Endodermal cell (in vitro differentiated cells): ENCODE measurements at regions not wholly inside any gene's neighbourhood (a gene's known extent, or its start where the extent isn't known, plus 50 kb on each side); places are given as distances from the start of the nearest gene placed in this dataset.

ENCODE experiments used
- DNase-seq: peaks from one replicate; pipeline ENCODE4 v3.0.0-alpha.2; 2017
- H3K27ac ChIP-seq: 2 replicates; pipeline ENCODE4 v1.5.1; 2013; ENCODE audit warnings: mild to moderate bottlenecking, low read depth, low read length, moderate library complexity
- H3K27me3 ChIP-seq: 2 replicates; pipeline ENCODE4 v1.6.1; 2013; ENCODE audit warnings: mild to moderate bottlenecking, low read length, moderate library complexity; ENCODE audit not compliant: insufficient read depth, control insufficient read depth, poor library complexity, severe bottlenecking
- H3K36me3 ChIP-seq: 2 replicates; pipeline ENCODE4 v1.7.0; 2013; ENCODE audit warnings: mild to moderate bottlenecking, low read length, moderate library complexity; ENCODE audit not compliant: control insufficient read depth, insufficient read depth
- H3K4me1 ChIP-seq: one replicate; pipeline ENCODE4 v1.7.0; 2013; ENCODE audit warnings: low read length; ENCODE audit not compliant: control insufficient read depth, insufficient read depth
- H3K4me3 ChIP-seq: 2 replicates; pipeline ENCODE4 v1.5.1; 2013; ENCODE audit warnings: mild to moderate bottlenecking, low read length, moderate library complexity
- H3K9ac ChIP-seq: 2 replicates; pipeline ENCODE4 v1.6.1; 2013; ENCODE audit warnings: mild to moderate bottlenecking, low read length, moderate library complexity; ENCODE audit not compliant: poor library complexity, severe bottlenecking; ENCODE audit errors: extremely low read depth
- H3K9me3 ChIP-seq: 2 replicates; pipeline ENCODE4 v1.6.1; 2013; ENCODE audit warnings: mild to moderate bottlenecking, low read length, moderate library complexity; ENCODE audit not compliant: control insufficient read depth
- H3K27ac Mint-ChIP-seq: 2 replicates; pipeline ENCODE4 v1.8.0; 2020; ENCODE audit warnings: mixed read lengths
- H3K27me3 Mint-ChIP-seq: 2 replicates; pipeline ENCODE4 v1.8.0; 2021; ENCODE audit warnings: mild to moderate bottlenecking, mixed read lengths; ENCODE audit not compliant: insufficient read depth
- H3K36me3 Mint-ChIP-seq: 2 replicates; pipeline ENCODE4 v1.8.0; 2020; ENCODE audit warnings: low read depth, mixed read lengths
- H3K4me1 Mint-ChIP-seq: 2 replicates; pipeline ENCODE4 v1.8.0; 2020; ENCODE audit warnings: mixed read lengths
- H3K4me3 Mint-ChIP-seq: 2 replicates; pipeline ENCODE4 v1.8.0; 2020; ENCODE audit warnings: mild to moderate bottlenecking, moderate library complexity, mixed read lengths
- H3K9me3 Mint-ChIP-seq: 2 replicates; pipeline ENCODE4 v1.8.0; 2020; ENCODE audit warnings: mild to moderate bottlenecking, mixed read lengths
- CTCF ChIP-seq: fragments of 200-600 bp; sonication (generic); conservative IDR thresholded peaks from 2 replicates; pipeline ENCODE4 v1.5.0; 2021; ENCODE audit warnings: antibody characterized with exemption, mild to moderate bottlenecking
- WGBS, 2 experiments: methylation state at CpG; one replicate each; pipeline versions ENCODE4 v1.1.5 to v1.1.7; 2013; ENCODE audit warnings: missing lambda C conversion rate in 2 of 2, mixed read lengths in 1 of 2; ENCODE audit not compliant: insufficient coverage in 1 of 2, insufficient read length in 1 of 2; 5-methylcytosine and 5-hydroxymethylcytosine counted together

- H3K27me3 ChIP-seq, result peaks cover 11% of the 10 kb centered on the region
- no peak overlapping the region for H3K4me3 ChIP-seq
- no peak for DNase-seq
- Mint-ChIP-seq H3K4me1 (peaks cover 1% of the 10 kb centered on the region), H3K27ac (no peak overlapping the region), H3K4me3 (no peak overlapping the region), H3K27me3 (peaks cover 48% of the 10 kb centered on the region), H3K36me3 (no peaks in the 10 kb centered on the region), H3K9me3 (peaks cover 4% of the 10 kb centered on the region)
- no peak overlapping the region for H3K27ac ChIP-seq
- H3K9me3 ChIP-seq, result no peaks in the 10 kb centered on the region
- no peaks in the 10 kb centered on the region for H3K36me3 ChIP-seq
- H3K9ac ChIP-seq, result no peak overlapping the region
- H3K4me1 ChIP-seq, result no peaks in the 10 kb centered on the region
- TF ChIP-seq CTCF, result no peak
Observed at GRCh38 chr4:18082236-18082635, 60.7 kb upstream of the LCORL start.

DNA sequence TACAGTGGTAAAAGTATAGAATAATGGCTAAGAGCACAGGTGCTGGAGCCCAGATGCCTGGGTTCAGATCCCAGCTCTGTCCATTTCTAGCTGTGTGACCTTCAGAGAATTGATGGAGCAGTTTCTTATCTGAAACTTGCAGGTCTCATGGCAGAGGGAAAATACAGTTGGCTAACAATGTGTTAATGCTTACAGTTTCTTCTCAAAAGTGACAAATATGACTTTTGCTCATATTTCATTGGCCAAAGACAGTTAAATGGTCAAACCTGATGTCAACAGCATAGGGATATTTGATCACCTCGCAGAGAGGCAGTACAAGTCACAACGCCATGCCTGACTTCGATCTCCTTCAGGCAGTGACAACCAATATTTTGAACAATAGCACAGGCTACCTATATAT lies 60.2 kb upstream of the LCORL start:
- Mint-ChIP-seq H3K36me3 (no peaks in the 10 kb centered on the region), H3K4me3 (no peak overlapping the region), H3K27me3 (peaks cover 52% of the 10 kb centered on the region), H3K4me1 (peaks cover 1% of the 10 kb centered on the region), H3K9me3 (no peaks in the 10 kb centered on the region), H3K27ac (no peak overlapping the region)
- no peaks in the 10 kb centered on the region for H3K4me1 ChIP-seq
- no peak overlapping the region for H3K9ac ChIP-seq
- no peak overlapping the region for H3K4me3 ChIP-seq
- peaks cover 11% of the 10 kb centered on the region for H3K27me3 ChIP-seq
- no peaks in the 10 kb centered on the region for H3K36me3 ChIP-seq
- 99 to 100% methylated on average over 3 of the region's 3 CpGs for WGBS, 2 experiments
- no peak for DNase-seq
- no peaks in the 10 kb centered on the region for H3K9me3 ChIP-seq
- H3K27ac ChIP-seq, result no peak overlapping the region
- TF ChIP-seq CTCF, result no peak

DNA sequence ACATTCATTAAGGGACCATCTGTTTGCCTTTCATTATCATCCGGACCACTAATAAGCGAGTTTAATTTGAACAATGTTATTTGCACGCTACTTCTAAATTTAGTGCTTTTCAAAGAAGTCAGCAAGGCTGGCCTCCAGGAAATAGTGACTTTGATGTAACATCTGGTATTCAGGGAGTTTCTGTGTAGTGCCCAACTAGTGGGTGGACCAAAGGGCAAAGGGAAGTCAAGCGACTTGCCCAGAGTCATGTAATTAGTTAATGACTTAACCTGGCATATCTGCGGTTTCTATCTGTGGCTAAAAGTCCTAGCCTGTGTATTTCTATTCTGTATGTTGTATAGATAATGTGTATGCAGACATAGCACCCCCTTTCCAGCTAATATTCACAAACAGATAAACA lies 56.3 kb upstream of the LCORL start:
- H3K36me3 ChIP-seq, result no peaks in the 10 kb centered on the region
- Mint-ChIP-seq H3K4me1 (no peaks in the 10 kb centered on the region), H3K4me3 (no peak overlapping the region), H3K27me3 (peaks cover 53% of the 10 kb centered on the region), H3K27ac (no peak overlapping the region), H3K9me3 (peaks cover 6% of the 10 kb centered on the region), H3K36me3 (no peaks in the 10 kb centered on the region)
- no peak for DNase-seq
- 93 to 100% methylated on average over 1 to 5 of the region's 5 CpGs for WGBS, 2 experiments
- no peak overlapping the region for H3K9ac ChIP-seq
- no peaks in the 10 kb centered on the region for H3K4me1 ChIP-seq
- no peaks in the 10 kb centered on the region for H3K9me3 ChIP-seq
- H3K27ac ChIP-seq, result no peak overlapping the region
- no peak overlapping the region for H3K4me3 ChIP-seq
- H3K27me3 ChIP-seq, result peaks cover 11% of the 10 kb centered on the region
- TF ChIP-seq CTCF, result no peak
